HG03066 (cell line): ENCODE measurements at regions not wholly inside any gene's neighbourhood (a gene's known extent, or its start where the extent isn't known, plus 50 kb on each side); places are given as distances from the start of the nearest gene placed in this dataset.
"Not testable (repeated sequence)": the region's sequence is repeated elsewhere in the genome, so short reads cannot be mapped to it uniquely, and the experiment has no call there.

Experiments
- ATAC-seq: cut with Tn5 transposase; IDR thresholded peaks from one replicate; pipeline ENCODE4 v1.9.1; 2021; ENCODE audit warnings: low read depth; ENCODE audit not compliant: unreplicated experiment

DNA sequence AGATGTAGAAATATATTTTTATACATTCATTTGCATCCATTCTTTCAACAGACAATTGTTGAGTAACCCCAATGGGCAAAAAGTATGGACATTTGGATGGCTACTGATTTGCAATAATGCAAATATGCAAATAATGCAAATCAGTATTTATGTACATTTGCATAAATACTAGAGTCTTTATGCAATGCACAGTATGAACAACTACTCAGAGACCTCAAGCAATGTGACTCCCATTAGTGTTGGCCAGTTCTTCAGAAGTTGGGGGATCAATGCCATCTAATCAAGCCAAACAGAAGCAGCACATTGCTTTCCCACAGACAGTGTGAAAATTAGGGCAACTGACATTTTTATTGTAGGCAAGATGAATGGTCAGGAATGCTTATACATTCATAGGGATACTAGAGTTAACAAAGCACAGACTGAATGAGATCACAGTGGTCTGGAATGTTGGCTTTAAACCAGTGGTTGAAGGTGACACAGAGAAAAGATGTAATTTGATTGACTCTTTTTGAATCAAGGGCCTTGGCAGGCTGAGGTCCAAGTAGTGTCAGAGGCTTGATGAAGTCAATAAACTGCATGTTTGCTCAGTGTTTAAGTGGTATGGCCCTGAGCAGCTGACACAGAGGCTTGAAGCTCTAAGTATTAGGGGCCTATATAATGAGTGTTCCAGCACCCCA is 256.6 kb downstream of the CTH start:
- ATAC-seq = no peak

DNA sequence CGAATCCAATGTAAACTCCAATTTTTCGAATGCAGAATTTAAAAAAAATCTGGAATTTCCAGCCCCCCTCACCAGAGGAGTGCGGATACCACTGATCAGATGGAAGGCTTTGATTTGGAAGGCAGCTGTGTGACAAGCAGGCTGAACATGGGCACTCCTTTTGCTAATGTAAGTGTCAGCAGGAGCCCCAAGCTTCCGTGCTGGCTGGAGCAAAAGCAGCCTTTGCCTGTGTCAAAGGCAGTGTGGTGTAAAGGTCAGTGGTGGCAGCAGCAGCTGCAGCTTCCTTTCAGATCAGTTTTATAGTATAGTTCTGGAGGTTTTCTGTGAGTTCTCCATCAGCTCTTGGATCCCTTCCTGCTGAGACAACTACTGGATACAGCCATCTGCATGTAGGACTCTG is 259.9 kb downstream of the CTH start:
- no peak for ATAC-seq

DNA sequence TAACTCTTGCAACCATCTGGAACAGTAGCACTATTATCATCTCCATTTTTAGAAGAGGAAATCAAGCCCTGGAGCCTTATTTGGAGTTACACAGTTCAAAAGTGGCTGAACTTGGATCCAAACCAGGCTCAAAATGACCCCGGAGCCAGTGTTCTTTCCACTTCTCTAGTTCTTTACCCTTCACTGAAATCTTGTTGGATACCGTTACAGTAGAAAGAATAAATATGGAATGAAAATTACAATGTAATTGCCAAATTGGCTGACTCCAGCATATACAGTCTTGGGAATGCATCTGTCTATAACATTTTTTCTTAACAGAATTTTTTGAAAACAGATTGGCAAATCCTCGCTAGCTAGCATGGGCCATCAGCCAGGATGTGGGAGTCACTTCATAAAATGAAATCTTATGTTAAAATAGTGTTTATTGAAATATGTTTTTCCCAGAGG is 261.4 kb downstream of the CTH start:
- no peak for ATAC-seq

DNA sequence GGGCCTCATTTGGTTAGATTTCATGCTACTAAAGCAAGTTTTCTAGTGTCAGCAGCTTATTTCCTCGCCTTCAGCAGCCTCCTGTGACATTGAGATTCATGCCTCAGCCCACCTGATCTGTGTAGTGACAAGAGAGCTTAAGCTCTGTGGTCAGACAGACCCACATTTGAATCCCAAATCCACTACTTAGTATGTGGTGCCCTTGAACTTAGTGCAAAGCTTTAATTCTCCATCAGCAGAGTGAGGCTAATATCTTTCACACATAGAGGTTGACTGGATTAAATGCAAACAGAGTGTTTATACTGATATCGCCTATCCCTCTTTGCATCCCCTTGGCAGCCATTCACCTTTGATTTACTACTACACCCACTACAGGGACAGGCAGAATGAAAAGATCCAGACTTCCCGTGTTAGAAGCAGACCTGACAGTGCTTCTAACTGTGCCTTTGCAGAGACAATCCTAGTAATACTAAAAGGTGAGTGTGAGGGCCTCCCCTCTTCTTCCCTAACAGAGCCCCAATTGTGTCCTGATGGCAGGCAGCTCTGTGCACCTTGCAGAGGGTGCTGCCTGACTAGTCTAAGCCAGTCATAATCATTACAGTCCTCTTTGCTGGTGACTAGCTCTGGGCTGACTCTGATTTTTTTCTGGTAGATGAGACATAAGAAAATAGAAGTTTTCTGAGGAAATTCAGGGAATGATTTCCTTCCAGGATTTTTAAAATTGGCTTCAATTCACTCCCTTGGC is 264.0 kb downstream of the CTH start:
- ATAC-seq = no peak

- ATAC-seq = no peak
Measured at GRCh38 chr1:70675737-70676156, 264.7 kb downstream of the CTH start.

- peak; percentile 88 for ATAC-seq
Measured at GRCh38 chr1:70685300-70686286, 274.5 kb downstream of the CTH start.

DNA sequence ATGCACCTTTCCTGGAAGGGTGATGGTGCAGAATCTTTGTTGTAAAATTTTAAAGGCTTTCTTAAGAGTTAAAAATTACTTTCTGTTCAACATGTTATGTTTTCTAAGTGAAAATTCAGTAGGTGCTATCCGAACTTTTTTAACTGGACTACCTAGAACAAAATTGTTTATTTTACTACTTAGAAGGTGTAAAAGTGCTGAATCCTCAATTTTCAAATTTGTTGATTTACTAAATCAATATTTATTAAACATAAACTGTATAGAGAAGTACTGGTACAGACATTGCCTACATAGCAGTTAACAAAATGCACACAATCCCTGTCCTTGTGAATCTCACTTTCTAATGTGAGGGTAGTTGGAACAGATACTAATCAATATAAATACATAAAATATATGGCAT is 277.5 kb downstream of the CTH start:
- ATAC-seq = no peak

GRCh38 chr1:70706381-70707037 is 295.4 kb downstream of the CTH start:
- no peak for ATAC-seq

DNA sequence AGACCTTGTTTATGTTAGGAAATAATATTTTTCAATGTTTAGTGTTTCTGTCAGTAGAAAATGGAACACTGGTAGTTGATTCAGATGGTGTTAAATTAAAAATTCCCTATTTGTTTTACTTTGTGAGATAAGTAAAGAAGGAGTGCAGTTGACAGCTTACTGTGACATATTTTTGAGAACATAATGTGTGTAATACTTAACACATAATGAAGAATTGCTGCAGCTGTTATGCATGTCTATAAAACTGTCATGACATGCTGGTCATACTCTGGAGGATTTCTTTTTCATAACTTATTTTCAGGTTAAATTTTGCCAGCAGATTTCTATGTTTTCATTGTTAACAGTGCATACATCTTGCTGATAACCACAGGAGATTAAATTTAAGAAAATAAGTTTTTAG is 296.1 kb downstream of the CTH start:
- no peak for ATAC-seq

DNA sequence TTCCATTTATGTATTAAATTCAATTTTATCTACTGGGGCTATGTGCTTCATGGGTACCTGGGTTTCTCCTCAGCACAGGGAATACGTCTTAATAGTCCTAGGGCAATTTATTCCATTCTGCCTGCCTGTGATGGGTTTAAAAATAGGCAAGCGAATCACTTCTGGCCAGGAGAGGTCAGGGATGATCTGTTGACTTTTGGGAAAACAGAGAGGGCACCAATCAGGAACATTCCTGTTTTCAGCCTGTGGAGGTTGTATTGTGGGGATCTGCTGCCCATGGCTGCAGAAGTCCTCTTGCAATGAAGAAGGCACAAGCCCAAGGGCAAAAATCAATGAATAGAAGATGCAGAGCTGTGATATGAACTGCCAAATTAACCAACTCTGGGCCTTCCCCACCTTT is 303.1 kb downstream of the CTH start:
- ATAC-seq = no peak

- ATAC-seq = no peak
Measured at GRCh38 chr1:70717211-70717610, 306.1 kb downstream of the CTH start.

DNA sequence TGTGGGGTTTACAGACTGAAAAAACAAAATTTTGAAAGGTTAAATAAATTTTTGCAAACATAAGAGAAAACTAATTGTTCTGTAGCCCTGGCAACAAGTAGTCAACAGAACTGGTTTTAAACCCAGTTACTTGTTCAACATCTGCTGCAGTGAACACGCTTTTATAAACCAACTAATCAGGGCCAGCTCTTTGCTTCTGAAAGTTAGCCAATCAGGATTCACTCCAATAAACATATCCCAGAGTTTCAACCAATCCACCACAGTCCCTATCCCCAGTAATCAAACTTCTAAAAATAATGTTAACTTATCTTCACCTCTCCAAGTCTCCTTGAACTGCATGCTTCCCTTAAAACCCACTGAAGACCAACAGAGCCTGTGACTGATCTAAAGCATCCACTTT is 306.6 kb downstream of the CTH start:
- no peak for ATAC-seq

GRCh38 chr1:70718086-70718630 is 307.1 kb downstream of the CTH start:
- ATAC-seq = no peak

- ATAC-seq = no peak
Measured at GRCh38 chr1:70719154-70719553, 308.1 kb downstream of the CTH start.

GRCh38 chr1:70720109-70720508 is 309.0 kb downstream of the CTH start:
- no peak for ATAC-seq

DNA sequence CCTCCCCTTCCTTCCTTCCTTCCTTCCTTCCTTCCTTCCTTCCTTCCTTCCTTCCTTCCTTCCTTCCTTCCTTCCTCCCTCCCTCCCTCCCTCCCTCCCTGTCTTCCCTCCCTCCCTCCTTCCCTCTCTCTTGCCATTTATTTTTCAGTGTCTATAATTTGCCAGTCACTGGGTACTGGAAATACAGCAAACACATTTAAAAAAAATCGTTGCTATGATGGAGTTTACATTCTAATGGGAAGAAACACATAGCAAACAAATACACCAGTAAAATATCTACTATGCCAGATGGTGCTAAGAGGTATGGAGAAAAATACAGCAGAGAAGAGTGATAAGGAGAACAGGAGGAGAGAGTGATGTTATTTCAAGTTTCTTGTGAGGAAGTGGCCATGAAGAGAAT is 309.5 kb downstream of the CTH start:
- no peak for ATAC-seq

DNA sequence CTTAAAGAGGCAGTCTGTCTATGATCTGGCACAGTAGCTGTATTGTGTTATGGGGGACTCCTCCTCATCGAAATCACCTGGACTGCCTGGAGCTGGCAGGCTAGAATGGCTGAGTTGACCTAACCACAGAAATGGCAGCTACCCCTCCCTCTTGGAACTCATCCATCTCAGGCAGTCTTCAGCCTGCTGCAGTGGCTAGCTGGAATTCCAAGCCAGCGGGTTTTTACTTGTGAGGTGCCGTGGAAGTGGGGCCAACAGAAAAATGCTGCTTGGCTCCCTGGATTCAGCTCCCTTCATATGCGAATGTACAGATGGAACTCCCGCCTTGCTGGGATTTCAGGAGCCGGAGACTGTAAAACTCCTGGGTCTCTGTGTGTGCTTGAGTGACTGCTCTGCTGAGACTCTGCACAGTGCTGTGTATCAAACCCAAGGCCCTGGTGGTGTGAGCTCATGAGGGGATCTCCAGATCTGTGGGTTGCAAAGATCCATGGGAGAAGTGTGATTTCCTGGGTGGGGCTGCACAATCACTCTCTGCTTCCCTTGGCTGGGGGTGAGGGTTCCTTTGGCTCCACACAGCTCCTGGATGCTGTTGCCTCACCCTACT is 316.9 kb downstream of the CTH start:
- ATAC-seq = no peak

DNA sequence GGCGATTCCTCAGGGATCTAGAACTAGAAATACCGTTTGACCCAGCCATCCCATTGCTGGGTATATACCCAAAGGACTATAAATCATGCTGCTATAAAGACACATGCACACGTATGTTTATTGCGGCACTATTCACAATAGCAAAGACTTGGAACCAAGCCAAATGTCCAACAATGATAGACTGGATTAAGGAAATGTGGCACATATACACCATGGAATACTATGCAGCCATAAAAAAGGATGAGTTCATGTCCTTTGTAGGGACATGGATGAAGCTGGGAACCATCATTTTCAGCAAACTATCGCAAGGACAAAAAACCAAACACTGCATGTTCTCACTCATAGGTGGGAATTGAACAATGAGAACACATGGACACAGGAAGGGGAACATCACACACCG is 311.1 kb downstream of the PTGER3 start:
- not testable (repeated sequence) for ATAC-seq

DNA sequence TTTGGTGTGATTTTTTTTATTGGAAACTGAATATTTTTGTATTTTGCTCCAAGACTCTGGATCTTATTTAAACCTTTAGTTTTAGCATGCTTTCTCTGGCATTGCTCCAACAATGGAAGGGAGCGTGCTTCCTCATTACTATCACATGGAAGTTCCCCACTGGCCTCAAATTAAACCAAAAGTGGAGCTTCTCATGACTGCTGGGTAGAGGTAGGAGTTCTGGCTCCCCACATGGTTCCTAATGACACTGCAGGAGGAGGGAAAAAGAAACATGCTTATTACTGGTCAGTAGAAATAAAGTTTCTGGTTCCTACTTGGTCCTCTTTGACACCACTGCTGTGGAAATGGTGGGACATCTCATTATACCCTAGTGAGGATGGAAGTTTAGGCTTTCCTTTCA is 310.5 kb downstream of the PTGER3 start:
- no peak for ATAC-seq

- no peak for ATAC-seq
Measured at GRCh38 chr1:70738624-70739023, 309.0 kb downstream of the PTGER3 start.
